ENCODE measurements at regions not wholly inside any gene's neighbourhood (a gene's known extent, or its start where the extent isn't known, plus 50 kb on each side); places are given as distances from the start of the nearest gene placed in this dataset.

DNA sequence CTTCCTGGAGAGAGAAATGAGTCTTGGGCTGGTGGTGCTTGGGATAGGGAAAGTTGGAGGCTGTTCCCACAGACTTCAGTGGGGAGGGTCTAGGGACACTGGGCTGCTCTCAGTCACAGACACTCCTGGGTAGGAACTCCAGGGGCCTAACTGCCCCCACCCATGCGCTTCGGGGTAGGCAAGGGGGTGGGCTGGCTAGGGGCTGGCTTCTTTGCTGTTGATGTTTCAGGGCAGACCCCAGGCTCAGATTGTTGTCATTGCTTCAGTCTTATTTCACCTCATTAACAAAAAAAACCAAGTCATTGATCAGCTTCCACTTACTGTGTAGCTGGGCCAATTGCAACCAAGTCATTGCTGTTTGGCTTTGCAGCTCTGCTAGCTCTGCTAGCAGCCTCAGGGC is 160.1 kb upstream of the CSF3R start:
- H3K4me3 ChIP-seq (ENCODE audit: low read depth, low read length): no peak overlapping the region
- CTCF ChIA-PET: no interaction called here
- POLR2A ChIA-PET: no interaction called here
- TF ChIP-seq, protein P1, sequence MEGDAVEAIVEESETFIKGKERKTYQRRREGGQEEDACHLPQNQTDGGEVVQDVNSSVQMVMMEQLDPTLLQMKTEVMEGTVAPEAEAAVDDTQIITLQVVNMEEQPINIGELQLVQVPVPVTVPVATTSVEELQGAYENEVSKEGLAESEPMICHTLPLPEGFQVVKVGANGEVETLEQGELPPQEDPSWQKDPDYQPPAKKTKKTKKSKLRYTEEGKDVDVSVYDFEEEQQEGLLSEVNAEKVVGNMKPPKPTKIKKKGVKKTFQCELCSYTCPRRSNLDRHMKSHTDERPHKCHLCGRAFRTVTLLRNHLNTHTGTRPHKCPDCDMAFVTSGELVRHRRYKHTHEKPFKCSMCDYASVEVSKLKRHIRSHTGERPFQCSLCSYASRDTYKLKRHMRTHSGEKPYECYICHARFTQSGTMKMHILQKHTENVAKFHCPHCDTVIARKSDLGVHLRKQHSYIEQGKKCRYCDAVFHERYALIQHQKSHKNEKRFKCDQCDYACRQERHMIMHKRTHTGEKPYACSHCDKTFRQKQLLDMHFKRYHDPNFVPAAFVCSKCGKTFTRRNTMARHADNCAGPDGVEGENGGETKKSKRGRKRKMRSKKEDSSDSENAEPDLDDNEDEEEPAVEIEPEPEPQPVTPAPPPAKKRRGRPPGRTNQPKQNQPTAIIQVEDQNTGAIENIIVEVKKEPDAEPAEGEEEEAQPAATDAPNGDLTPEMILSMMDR (IDR thresholded peaks at IDR 0.05; ENCODE audit: insufficient read depth, low read length, missing control alignments): no peak
- no peak for DNase-seq (ENCODE audit: low read depth, low spot score)

DNA sequence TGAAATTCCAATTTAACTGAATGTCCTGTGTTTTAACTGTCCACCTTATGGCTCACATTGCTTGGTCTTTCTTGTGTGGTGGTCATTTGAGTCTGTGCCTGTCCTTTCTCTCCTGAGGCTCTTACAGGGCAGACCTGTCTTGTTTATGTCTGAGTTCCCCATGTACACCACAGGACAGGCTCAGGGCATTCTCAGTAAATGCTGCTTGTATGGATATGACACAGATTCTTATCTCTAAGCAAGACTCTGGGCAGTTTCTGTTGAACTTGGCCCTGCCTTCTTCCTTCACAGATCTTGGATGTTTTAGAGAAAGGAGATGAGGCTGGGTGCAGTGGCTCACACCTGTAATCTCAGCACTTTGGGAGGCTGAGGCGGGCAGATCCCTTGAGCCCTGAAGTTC is 159.1 kb upstream of the CSF3R start:
- TF ChIP-seq, protein P1 (IDR thresholded peaks at IDR 0.05; ENCODE audit: insufficient read depth, low read length, missing control alignments): no peak
- ChIA-PET POLR2A (no interaction called here), CTCF (no interaction called here)
- DNase-seq (ENCODE audit: low read depth, low spot score): no peak
- no peak overlapping the region for H3K4me3 ChIP-seq (ENCODE audit: low read depth, low read length)

DNA sequence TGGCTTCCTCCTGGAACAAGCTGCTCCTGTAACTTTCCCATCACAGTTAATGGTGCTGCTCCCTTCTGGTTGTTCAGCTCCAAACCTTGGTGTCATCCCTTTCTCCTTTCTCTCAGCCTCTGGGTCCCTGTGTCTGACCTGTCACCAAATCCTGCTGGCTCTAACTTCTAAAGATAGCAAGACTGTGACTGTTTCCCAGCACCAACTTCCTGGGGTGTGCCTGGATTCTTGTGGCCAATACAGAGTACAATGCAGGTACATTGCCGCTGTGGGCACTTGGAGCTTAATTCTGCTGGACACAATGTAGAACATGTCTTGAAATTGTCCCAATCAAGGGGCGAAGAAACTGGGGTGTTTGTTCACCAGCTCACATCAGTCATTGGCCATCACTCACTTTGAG is 156.7 kb upstream of the CSF3R start:
- no peak for DNase-seq (ENCODE audit: low read depth, low spot score)
- H3K4me3 ChIP-seq (ENCODE audit: low read depth, low read length): no peak overlapping the region
- ChIA-PET POLR2A (no interaction called here), CTCF (interaction anchor here (0.7 to 1.9 kb wide), 3 partner anchors 11 to 64 kb away, joined by 3 to 5 read pairs (median 3); no protein-coding TSS in a partner anchor)
- TF ChIP-seq, protein P1 (IDR thresholded peaks at IDR 0.05; ENCODE audit: insufficient read depth, low read length, missing control alignments): no peak

DNA sequence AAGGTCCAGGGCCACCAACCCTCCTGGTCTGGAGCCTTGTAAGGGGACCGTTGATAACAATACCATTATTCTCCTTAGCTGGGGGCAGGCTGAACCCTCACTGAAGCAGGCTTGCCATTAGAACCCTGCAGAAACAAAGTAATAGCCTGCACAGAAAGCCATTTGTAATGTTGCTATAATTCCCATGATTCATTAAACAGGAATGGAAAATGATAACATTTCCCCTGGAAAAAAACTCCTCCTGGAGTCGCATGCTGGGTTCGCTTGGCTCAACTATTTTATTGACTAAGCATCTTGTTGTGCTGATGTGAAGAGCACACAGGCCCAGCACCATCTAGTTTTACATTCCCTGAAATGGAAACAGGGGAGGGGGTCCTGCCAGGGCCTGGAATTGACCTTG is 155.6 kb upstream of the CSF3R start:
- DNase-seq (ENCODE audit: low read depth, low spot score): peak; percentile 5
- ChIA-PET POLR2A (no interaction called here), CTCF (no interaction called here)
- TF ChIP-seq, protein P1 (IDR thresholded peaks at IDR 0.05; ENCODE audit: insufficient read depth, low read length, missing control alignments): no peak
- no peak overlapping the region for H3K4me3 ChIP-seq (ENCODE audit: low read depth, low read length)

DNA sequence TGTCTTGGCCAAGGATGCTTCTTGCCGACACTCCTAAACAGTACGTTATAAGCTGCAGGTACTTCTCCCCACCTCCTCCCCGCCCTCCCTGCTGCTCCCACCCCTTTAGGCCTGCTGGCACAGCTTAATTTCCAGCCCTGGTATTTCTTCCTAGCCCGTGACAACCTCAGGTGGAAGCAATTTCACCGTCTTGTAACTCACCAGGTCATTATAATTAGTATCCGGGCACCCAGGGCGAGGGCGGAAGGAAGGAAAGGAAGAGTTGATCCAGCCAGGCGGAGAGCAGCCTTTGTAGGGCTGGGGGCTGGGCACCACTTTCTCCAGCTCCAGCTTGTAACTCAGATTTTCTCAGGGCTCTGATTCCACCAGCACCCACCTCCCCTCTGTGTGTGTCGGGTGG is 153.5 kb upstream of the CSF3R start:
- TF ChIP-seq, protein P1 (IDR thresholded peaks at IDR 0.05; ENCODE audit: insufficient read depth, low read length, missing control alignments): no peak
- ChIA-PET POLR2A (no interaction called here), CTCF (no interaction called here)
- no peak overlapping the region for H3K4me3 ChIP-seq (ENCODE audit: low read depth, low read length)
- DNase-seq (ENCODE audit: low read depth, low spot score): no peak

DNA sequence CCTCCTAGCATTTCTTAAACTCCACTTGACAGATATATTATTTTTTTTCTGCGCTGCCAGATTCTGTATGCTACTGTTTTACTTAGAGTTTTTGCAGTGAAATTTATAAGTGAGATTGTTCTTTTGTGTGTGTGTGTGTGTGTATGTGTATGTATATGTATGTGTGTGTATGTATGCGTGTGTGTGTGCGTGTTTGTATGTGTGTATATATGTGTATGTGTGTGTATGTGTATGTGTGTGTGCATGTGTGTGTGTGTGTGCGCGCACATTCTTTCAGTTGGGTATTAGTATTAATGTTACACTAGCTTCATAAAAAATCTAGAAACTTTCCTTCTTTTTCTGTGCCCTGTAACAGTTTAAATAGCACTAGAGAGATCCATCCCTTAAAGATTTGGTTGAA is 152.6 kb upstream of the CSF3R start:
- no peak overlapping the region for H3K4me3 ChIP-seq (ENCODE audit: low read depth, low read length)
- TF ChIP-seq, protein P1 (IDR thresholded peaks at IDR 0.05; ENCODE audit: insufficient read depth, low read length, missing control alignments): no peak
- no peak for DNase-seq (ENCODE audit: low read depth, low spot score)
- ChIA-PET POLR2A (no interaction called here), CTCF (no interaction called here)

All from AG04449 (cell line).